Endothelial cell of umbilical vein (primary cell): ENCODE measurements at regions not wholly inside any gene's neighbourhood (a gene's known extent, or its start where the extent isn't known, plus 50 kb on each side); places are given as distances from the start of the nearest gene placed in this dataset.

Experiments
- BruUV-seq: library from RNA; stranded (reverse); fragments of 400-500 nt; replicated peaks from 2 replicates; lab custom pipeline; 2021; lab: Mats Ljungman, UMichigan
- CTCF ChIA-PET: fragments of 300-600, 350-600 bp; sonication (Branson Sonifier 250); formaldehyde crosslinking; loops from one replicate; lab custom pipeline; 2021; ENCODE audit warnings: antibody characterized with exemption, inconsistent platforms; lab: Charles Lee
- POLR2A ChIA-PET: fragments of 300-600, 350-600 bp; sonication (Branson Sonifier 250); formaldehyde crosslinking; loops from one replicate; lab custom pipeline; 2021; ENCODE audit warnings: antibody characterized with exemption, inconsistent platforms; lab: Charles Lee
- DNase-seq: peaks from one replicate; pipeline ENCODE4 v3.0.0-alpha.2; 2011; ENCODE audit warnings: low read depth, low spot score
- FAIRE-seq: peaks from 2 replicates; lab custom pipeline; 2011; peaks lifted over from hg19 to GRCh38; lab: Jason Lieb, UNC
- H2AFZ ChIP-seq: 2 replicates; pipeline ENCODE4 v1.6.0; 2012; ENCODE audit warnings: low read depth, low read length, control low read depth, inconsistent platforms
- H3K27ac ChIP-seq: 2 replicates; pipeline ENCODE4 v1.5.1; 2011; ENCODE audit warnings: low read depth, mild to moderate bottlenecking, control low read depth, low read length, moderate library complexity; ENCODE audit not compliant: insufficient read depth
- H3K27me3 ChIP-seq, 2 experiments: 2 replicates each; pipeline versions ENCODE4 v1.6.0 to v1.6.1; 2011; ENCODE audit warnings: low read length in 2 of 2, mixed read lengths in 1 of 2; ENCODE audit not compliant: control insufficient read depth in 2 of 2, insufficient read depth in 2 of 2
- H3K36me3 ChIP-seq, 2 experiments: 2 replicates in 1 of 2; 3 replicates in 1 of 2; pipeline ENCODE4 v1.5.1; 2011; ENCODE audit warnings: low read length in 2 of 2, mild to moderate bottlenecking in 1 of 2, moderate library complexity in 1 of 2; ENCODE audit not compliant: control insufficient read depth in 2 of 2, insufficient read depth in 2 of 2; ENCODE audit errors: extremely low read depth in 1 of 2
- H3K4me1 ChIP-seq: 3 replicates; pipeline ENCODE4 v1.5.1; 2011; ENCODE audit warnings: mild to moderate bottlenecking, low read length; ENCODE audit not compliant: control insufficient read depth, insufficient read depth; ENCODE audit errors: extremely low read depth
- H3K4me2 ChIP-seq: 2 replicates; pipeline ENCODE4 v1.6.1; 2011; ENCODE audit warnings: low read length, control low read depth, mixed read lengths; ENCODE audit not compliant: insufficient read depth
- H3K4me3 ChIP-seq, 3 experiments: fragments of 200-600 bp in 1 of 3; sonication (generic), shearing (Covaris generic) in 1 of 3; replicated peaks in 1 of 3; 2 replicates each; pipeline ENCODE4 v1.5.1; 2011 to 2016; ENCODE audit warnings: control low read depth in 3 of 3, low read length in 3 of 3, mild to moderate bottlenecking in 2 of 3, inconsistent platforms in 1 of 3, low read depth in 1 of 3, moderate library complexity in 1 of 3; ENCODE audit not compliant: insufficient read depth in 1 of 3
- H3K79me2 ChIP-seq: 2 replicates; pipeline ENCODE4 v1.6.0; 2012; ENCODE audit warnings: low read length, inconsistent platforms; ENCODE audit not compliant: control insufficient read depth, insufficient read depth
- H3K9ac ChIP-seq: replicated peaks from 2 replicates; pipeline ENCODE3; 2011; ENCODE audit warnings: low read length, control low read depth; ENCODE audit not compliant: insufficient read depth; ENCODE audit errors: extremely low read depth
- H3K9me1 ChIP-seq: replicated peaks from 3 replicates; pipeline ENCODE4 v1.6.0; 2011; ENCODE audit warnings: mild to moderate bottlenecking, low read length; ENCODE audit not compliant: control insufficient read depth, insufficient read depth; ENCODE audit errors: extremely low read depth
- H3K9me3 ChIP-seq: replicated peaks from 2 replicates; pipeline ENCODE4 v1.5.1; 2012; ENCODE audit warnings: low read length, inconsistent platforms; ENCODE audit not compliant: control insufficient read depth, insufficient read depth
- H4K20me1 ChIP-seq: replicated peaks from 2 replicates; pipeline ENCODE3; 2011; ENCODE audit warnings: mild to moderate bottlenecking, low read length; ENCODE audit not compliant: control insufficient read depth, insufficient read depth; ENCODE audit errors: extremely low read depth
- JUN ChIP-seq: IDR thresholded peaks from 2 replicates; pipeline ENCODE4 v1.6.1; 2011; ENCODE audit warnings: borderline replicate concordance, low read depth; ENCODE audit not compliant: insufficient read length, insufficient read depth
- dilution Hi-C: fragments of 300-500 bp; cut with MboI; formaldehyde crosslinking; loops from one replicate; pipeline ENCODE4 v1.15.0; 2019; ENCODE audit warnings: low sequenced_read_pairs; ENCODE audit not compliant: extremely low pct_ligation_motif_present
- intact Hi-C: fragments of 100-400 bp; cut with micrococcal nuclease; formaldehyde crosslinking; loops from one replicate; pipeline ENCODE4 v1.10.0; 2022
- TF ChIP-seq, protein P1 (sequence below): IDR thresholded peaks from 2 replicates; pipeline ENCODE4 v1.6.1; 2011; ENCODE audit not compliant: insufficient read depth, insufficient read length

DNA sequence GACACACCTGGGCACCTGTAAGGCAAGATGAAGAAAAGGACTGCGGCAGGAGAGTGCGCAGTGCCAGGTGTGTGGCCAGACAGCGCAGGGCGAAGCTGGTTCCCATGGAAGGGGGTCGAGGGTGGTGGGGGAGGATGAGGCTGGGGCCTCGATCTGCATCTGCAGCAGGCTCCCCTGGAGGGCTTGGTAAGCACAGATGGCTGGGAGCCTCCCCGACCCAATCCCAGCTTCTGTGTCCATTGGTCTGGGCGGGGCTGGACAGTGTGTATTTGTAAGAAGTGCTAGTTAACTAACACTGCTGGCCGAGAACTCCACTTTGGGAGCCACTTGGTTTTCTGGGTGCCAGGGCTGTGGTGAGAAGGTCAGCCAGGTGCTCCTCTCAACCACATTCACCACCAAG lies 385.1 kb upstream of the IRX1 start:
- DNase-seq (no peak), FAIRE-seq (no peak)
- peaks cover 14% of the 10 kb centered on the region for H3K9me3 ChIP-seq
- H3K36me3 ChIP-seq: no peaks in the 10 kb centered on the region
- no peak overlapping the region for H3K4me2 ChIP-seq
- ChIA-PET CTCF (no interaction called here), POLR2A (no interaction called here)
- no peak for TF ChIP-seq JUN
- H3K9ac ChIP-seq: no peak overlapping the region
- dilution Hi-C loops: no loop called here
- intact Hi-C loops: no loop called here
- no peak overlapping the region for H3K27ac ChIP-seq
- no peaks in the 10 kb centered on the region for H3K79me2 ChIP-seq
- BruUV-seq: no TSS peak
- no peaks in the 10 kb centered on the region for H3K9me1 ChIP-seq
- no peaks in the 10 kb centered on the region for H3K27me3 ChIP-seq
- H4K20me1 ChIP-seq: no peaks in the 10 kb centered on the region
- H3K4me3 ChIP-seq: no peak overlapping the region
- H3K4me1 ChIP-seq: no peaks in the 10 kb centered on the region
- H2AFZ ChIP-seq: no peak overlapping the region

DNA sequence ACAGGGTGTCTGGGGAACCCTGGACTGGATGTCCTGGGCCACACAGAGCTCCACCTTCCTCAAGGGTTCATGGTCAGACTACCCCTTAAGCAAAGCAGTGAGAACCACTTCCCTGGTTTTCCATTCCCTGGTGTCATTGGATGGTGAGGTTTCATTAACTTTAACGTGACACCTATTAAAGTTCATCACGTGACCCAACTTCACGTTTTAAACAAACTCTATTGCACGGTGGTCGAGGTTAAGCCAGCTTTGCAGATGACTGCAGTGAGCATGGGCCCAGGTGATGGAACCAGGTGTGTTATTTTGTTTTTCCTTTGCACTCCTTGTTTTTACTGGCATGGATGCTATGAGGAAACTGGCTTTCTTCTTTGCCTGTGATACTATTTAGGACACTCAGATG lies 385.7 kb upstream of the IRX1 start:
- FAIRE-seq (no peak), DNase-seq (no peak)
- Histone ChIP-seq H3K9me3 (peaks cover 14% of the 10 kb centered on the region), H3K9ac (no peak overlapping the region), H3K79me2 (no peaks in the 10 kb centered on the region), H3K27ac (no peak overlapping the region), H3K4me3 (no peak overlapping the region), H3K36me3 (no peaks in the 10 kb centered on the region), H3K9me1 (no peaks in the 10 kb centered on the region), H3K4me2 (no peak overlapping the region), H3K4me1 (no peaks in the 10 kb centered on the region), H3K27me3 (no peaks in the 10 kb centered on the region), H2AFZ (no peak overlapping the region), H4K20me1 (no peaks in the 10 kb centered on the region)
- no TSS peak for BruUV-seq
- CTCF ChIA-PET: no interaction called here
- TF ChIP-seq, protein P1, sequence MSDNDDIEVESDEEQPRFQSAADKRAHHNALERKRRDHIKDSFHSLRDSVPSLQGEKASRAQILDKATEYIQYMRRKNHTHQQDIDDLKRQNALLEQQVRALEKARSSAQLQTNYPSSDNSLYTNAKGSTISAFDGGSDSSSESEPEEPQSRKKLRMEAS: no peak
- dilution Hi-C loops: no loop called here
- POLR2A ChIA-PET: no interaction called here
- intact Hi-C loops: no loop called here
